RWPE2 (cell line): ENCODE measurements at regions not wholly inside any gene's neighbourhood (a gene's known extent, or its start where the extent isn't known, plus 50 kb on each side); places are given as distances from the start of the nearest gene placed in this dataset.
"Not testable (repeated sequence)": the region's sequence is repeated elsewhere in the genome, so short reads cannot be mapped to it uniquely, and the experiment has no call there.

Source experiments
- ATAC-seq: fragments of 200-7000 bp; cut with Tn5 transposase; 3 replicates; pipeline ENCODE4 v1.9.1; 2021; ENCODE audit warnings: low read depth
- DNase-seq: peaks from one replicate; pipeline ENCODE4 v3.0.0-alpha.2; 2020; ENCODE audit warnings: low spot score
- H3K27ac ChIP-seq: fragments of 450-650 bp; 2 replicates; pipeline ENCODE4 v1.5.1; 2017; ENCODE audit warnings: mild to moderate bottlenecking; ENCODE audit not compliant: poor library complexity, severe bottlenecking
- H3K27me3 ChIP-seq: fragments of 250-450 bp; sonication (Bioruptor Pico); 2 replicates; pipeline ENCODE4 v1.5.1; 2021; ENCODE audit warnings: mild to moderate bottlenecking, moderate library complexity; ENCODE audit not compliant: insufficient read depth, poor library complexity, severe bottlenecking
- H3K36me3 ChIP-seq: fragments of 250-450 bp; sonication (Bioruptor Pico); 2 replicates; pipeline ENCODE4 v1.5.1; 2020; ENCODE audit warnings: low read depth, mild to moderate bottlenecking, moderate library complexity
- H3K4me1 ChIP-seq: fragments of 250-450 bp; sonication (Bioruptor Pico); 2 replicates; pipeline ENCODE4 v1.5.1; 2021; ENCODE audit warnings: mild to moderate bottlenecking, moderate library complexity; ENCODE audit not compliant: insufficient read depth, poor library complexity, severe bottlenecking
- H3K4me3 ChIP-seq: fragments of 250-450 bp; sonication (Bioruptor Pico); 2 replicates; pipeline ENCODE4 v1.5.1; 2021; ENCODE audit warnings: mild to moderate bottlenecking, moderate library complexity; ENCODE audit not compliant: severe bottlenecking
- H3K9me3 ChIP-seq: fragments of 250-450 bp; sonication (Bioruptor Pico); 2 replicates; pipeline ENCODE4 v1.5.1; 2021; ENCODE audit warnings: mild to moderate bottlenecking, moderate library complexity; ENCODE audit not compliant: severe bottlenecking
- TF ChIP-seq, protein P1 (sequence below): fragments of 450-650 bp; IDR thresholded peaks from one replicate; pipeline ENCODE4 v1.5.1; 2017; ENCODE audit warnings: mild to moderate bottlenecking, moderate library complexity; ENCODE audit not compliant: poor library complexity, severe bottlenecking

DNA sequence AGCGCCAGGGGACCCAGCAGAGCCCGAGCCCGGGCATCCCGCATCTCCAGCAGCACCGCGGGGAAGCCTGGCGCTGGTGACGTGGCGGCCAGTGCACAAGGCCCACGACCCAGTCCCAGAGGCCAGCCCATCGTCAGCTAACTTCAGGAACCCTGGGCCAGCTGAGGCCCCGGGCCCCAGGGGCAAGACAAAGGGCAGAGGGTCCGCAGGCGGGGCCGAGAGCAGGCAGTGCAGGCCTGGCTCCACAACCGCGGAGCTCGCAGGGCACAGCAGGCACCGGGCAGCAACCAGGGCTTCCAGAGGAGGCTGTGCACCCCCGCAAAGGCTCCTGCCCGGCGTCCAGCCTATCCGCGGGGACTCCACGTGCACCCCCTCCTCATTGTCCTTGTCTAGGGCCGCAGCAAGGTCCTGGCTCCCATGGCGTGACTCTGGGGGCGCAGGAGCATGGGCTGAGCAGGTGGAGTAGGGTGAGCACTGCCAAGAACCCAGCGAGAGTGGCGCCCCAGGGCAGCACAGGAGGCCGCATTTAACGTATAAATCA lies 352.5 kb downstream of the KCNJ18 start:
- not testable (repeated sequence) for H3K27me3 ChIP-seq, H3K36me3 ChIP-seq, H3K4me3 ChIP-seq, H3K9me3 ChIP-seq, H3K27ac ChIP-seq, ATAC-seq, H3K4me1 ChIP-seq, DNase-seq

DNA sequence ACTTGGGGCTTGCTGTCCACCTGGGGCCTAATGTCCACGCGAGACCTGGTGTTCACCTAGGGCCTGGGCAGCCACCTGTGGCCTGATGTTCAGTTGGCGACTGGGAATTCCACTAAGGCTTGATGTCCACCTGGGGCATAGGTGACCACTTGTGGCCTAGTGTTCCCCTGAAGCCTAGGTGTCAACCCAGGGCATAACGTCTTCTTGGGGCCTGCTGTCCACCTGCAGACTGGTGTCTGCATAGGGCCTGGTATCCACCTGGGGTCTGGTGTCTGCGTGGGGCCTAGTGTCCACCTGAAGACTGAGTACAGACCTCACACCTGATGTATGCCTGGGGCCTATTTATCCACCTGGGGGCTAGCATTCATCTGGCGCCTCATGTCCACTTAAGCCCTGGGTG lies 355.2 kb downstream of the KCNJ18 start:
- H3K4me3 ChIP-seq, H3K4me1 ChIP-seq, H3K36me3 ChIP-seq, H3K9me3 ChIP-seq, ATAC-seq, DNase-seq, H3K27me3 ChIP-seq, H3K27ac ChIP-seq: not testable (repeated sequence)

DNA sequence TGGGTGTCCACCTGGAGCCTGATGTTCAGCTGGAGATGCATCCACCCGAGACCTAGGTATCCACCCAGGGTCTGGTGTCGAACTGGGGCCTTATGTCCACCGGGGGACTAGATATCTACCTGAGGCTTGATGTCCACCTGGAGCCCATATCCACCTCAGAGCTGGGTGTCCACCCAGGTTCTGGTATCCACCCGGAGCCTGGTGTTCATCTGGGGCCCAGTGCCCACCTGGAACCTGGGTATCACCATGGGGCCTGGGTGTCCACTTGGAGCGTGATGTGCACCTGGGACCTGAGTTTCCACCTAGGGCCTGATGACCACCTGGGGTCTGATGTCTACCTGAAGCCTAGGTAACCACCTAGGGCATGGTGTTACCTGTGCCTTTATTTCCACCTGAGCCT lies 355.9 kb downstream of the KCNJ18 start:
- DNase-seq, H3K4me1 ChIP-seq, H3K4me3 ChIP-seq, H3K9me3 ChIP-seq, ATAC-seq, H3K36me3 ChIP-seq, H3K27me3 ChIP-seq, H3K27ac ChIP-seq: not testable (repeated sequence)

DNA sequence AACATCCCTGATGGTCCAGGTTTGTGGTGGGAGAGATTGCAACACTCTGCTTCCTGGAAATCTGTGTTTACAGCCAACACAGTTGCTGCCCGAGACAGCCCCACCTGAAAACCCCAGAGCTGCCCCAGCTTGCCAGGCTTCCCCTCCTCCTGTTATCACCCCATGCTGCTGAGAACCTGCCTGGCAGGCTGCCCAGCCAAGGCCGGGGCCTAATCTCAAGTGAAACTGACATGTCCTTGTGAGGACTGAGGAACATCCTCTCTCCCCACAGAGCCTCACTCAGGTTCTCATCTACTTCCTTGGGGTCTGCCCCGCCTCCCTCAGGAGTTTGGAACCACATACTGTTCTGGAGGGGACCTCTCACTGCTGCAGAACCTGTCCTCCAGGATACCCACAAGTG lies 358.4 kb downstream of the KCNJ18 start:
- not testable (repeated sequence) for H3K4me3 ChIP-seq, H3K27ac ChIP-seq, H3K36me3 ChIP-seq, H3K27me3 ChIP-seq, DNase-seq, H3K9me3 ChIP-seq, H3K4me1 ChIP-seq, ATAC-seq

DNA sequence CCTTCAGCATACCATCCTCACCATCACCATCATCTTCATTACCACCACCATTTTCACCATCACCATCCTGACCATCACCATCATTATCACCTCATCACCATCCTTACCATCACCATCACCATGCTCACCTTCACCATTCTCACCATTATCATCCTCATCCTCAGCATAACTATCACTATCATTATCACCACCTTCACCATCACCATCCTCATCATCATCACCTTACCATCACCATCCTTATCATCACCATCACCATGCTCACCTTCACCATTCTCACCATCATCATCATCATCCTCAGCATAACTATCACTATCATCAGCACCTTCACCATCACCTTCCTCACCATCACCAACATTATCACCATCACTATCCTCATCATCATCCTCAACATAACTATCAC lies 360.4 kb downstream of the KCNJ18 start:
- DNase-seq, H3K4me3 ChIP-seq, H3K27me3 ChIP-seq, H3K9me3 ChIP-seq, H3K4me1 ChIP-seq, ATAC-seq, H3K27ac ChIP-seq, H3K36me3 ChIP-seq: not testable (repeated sequence)

DNA sequence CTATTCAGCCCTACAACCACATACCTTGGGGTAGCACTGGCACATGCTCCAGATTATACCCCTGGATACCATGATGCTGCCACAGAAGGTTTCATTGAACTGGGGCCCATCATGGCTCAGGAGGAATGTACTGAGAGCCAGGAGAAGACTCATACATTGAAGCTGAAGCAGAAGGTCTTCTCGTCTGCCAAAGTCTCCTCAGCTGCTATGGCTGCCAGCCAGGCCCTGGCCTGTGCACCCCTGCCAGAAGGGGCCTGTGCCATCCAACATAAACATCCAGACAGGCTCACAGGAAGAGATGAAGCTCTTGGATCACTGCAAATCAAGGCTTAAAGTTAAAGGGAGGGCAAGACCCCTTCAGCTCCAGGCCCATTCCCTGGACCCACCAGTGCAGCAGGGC lies 364.2 kb downstream of the KCNJ18 start:
- H3K27me3 ChIP-seq, H3K4me3 ChIP-seq, H3K9me3 ChIP-seq, ATAC-seq, H3K4me1 ChIP-seq, H3K36me3 ChIP-seq, DNase-seq, H3K27ac ChIP-seq: not testable (repeated sequence)

DNA sequence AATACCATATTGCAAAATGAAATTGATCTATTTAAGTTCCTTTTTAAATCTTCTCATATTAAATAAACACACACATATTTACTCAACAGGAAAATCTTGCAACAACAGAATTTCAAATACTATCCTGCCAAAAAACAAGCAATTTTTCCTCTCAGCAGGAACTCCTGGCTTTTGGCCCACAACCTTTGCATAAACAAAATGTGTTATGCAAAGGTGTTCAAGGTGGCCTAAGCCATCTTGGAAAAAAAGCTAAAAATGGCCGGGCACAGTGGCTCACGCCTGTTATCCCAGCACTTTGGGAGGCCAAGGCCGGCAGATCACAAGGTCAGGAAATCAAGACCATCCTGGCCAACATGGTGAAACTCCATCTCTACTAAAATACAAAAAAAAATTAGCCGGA lies 383.6 kb downstream of the KCNJ18 start:
- not testable (repeated sequence) for H3K36me3 ChIP-seq, H3K27ac ChIP-seq, H3K27me3 ChIP-seq, DNase-seq, H3K4me1 ChIP-seq, H3K9me3 ChIP-seq, H3K4me3 ChIP-seq, ATAC-seq

DNA sequence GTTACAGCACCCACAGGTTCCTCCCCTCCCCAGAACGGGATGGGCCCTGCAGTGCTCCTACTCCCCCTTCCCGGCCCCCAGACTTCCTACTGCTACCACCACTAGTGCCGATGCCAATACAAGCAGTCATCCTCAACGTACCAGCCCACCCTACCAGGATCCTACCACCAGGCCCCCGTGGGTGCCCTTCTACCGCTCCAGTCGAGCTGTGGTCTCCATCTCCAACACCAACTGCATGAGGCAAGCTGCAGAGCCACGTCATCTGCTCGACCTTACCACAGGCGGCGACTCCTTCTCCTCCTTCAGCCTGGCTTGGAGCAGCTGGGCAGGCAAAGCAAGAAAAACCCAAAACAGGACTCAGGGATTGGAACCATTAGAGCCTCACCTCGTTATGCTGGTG lies 396.3 kb downstream of the KCNJ18 start:
- H3K4me3 ChIP-seq, H3K4me1 ChIP-seq, H3K36me3 ChIP-seq, ATAC-seq, H3K9me3 ChIP-seq, H3K27ac ChIP-seq, H3K27me3 ChIP-seq, DNase-seq: not testable (repeated sequence)

DNA sequence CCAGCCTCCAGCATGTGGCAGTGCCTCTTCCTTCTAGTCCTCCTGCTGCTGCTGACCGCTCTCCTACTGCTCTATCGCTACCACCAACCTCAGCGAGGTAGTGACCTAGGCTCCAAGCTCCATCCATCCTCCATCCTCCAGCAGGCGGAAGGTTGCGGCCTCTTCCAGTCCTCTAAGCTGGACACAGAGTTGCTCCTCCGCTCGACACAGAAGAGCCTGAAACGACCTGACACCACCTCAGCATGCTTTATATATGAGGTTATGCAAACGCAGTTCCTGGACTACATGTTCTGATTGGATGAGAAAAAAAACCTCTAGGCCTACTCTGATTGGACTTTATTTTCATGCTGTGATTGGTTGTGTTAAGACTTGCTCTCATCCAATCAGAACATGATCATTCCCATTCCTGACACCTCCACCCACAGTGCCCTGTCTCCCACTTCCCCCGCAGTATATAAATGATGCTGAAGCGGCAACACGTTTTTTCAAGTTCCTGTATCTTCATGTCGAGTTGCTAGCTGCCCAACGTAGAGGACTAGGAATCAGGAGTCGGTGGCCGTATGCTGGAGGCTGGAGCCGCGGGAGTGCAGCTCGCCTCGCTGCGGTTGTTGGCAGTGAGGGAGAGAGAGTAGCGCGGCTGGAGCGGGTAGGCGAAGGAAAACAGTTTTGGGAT lies 398.1 kb downstream of the KCNJ18 start:
- H3K4me3 ChIP-seq: no peak overlapping the region
- no peaks in the 10 kb centered on the region for H3K27me3 ChIP-seq
- TF ChIP-seq, protein P1, sequence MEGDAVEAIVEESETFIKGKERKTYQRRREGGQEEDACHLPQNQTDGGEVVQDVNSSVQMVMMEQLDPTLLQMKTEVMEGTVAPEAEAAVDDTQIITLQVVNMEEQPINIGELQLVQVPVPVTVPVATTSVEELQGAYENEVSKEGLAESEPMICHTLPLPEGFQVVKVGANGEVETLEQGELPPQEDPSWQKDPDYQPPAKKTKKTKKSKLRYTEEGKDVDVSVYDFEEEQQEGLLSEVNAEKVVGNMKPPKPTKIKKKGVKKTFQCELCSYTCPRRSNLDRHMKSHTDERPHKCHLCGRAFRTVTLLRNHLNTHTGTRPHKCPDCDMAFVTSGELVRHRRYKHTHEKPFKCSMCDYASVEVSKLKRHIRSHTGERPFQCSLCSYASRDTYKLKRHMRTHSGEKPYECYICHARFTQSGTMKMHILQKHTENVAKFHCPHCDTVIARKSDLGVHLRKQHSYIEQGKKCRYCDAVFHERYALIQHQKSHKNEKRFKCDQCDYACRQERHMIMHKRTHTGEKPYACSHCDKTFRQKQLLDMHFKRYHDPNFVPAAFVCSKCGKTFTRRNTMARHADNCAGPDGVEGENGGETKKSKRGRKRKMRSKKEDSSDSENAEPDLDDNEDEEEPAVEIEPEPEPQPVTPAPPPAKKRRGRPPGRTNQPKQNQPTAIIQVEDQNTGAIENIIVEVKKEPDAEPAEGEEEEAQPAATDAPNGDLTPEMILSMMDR: no peak
- DNase-seq (no peak), ATAC-seq (no peak)
- H3K27ac ChIP-seq: no peak overlapping the region
- H3K9me3 ChIP-seq: no peaks in the 10 kb centered on the region
- no peaks in the 10 kb centered on the region for H3K4me1 ChIP-seq
- no peaks in the 10 kb centered on the region for H3K36me3 ChIP-seq

DNA sequence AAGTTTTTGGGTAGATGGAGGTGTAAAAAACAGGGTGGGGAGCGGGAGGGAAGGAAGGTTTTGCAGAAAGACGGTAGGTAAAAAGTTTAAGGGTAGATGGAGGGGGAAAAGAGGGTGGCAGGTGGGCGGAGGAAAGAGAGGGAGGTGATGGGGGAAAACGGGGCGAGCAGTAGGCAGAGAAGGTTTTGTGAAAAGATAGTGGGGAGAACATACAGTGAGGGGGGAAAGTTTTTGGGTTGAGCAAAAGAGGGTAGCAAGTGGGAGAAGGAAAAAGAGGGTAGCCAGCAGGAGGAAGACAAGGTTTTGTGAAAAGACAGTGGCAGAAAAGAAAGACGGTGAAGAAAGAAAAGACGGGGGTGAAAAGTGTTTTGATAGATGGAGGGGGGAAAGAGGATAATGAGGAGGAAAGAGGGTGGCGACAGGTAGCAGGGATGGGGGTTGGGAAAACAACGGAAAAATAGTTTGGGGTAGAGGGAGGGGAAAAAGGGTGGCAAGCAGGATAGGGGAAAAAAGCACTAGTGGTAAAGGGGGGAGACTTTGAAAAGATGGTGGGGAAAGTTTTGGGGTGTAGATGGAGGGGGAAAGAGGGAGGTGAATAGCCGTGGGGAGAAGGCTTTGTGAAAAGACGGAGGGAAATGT lies 398.8 kb downstream of the KCNJ18 start:
- H3K36me3 ChIP-seq, H3K4me1 ChIP-seq, DNase-seq, ATAC-seq, H3K9me3 ChIP-seq, H3K27me3 ChIP-seq, H3K4me3 ChIP-seq, H3K27ac ChIP-seq: not testable (repeated sequence)

DNA sequence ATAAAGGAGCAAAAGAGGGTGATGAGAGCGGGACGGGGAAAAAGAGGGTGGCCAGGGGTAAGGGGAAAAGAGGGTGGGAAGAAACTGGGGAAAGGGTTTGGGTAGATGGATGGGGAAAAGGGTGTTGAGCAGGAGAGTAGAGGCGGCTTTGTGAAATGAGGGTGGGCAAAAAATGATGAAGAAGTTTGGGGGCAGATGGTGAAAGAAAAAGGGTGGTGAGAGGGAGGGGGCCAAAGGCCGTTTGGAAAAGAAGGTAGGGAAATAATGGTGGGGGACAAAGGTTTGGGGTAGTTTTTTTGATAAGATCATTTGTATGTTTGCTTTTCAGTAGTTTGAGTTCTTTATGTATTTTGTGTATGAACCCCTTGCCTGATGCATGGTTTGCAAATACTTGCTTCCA lies 399.5 kb downstream of the KCNJ18 start:
- not testable (repeated sequence) for H3K9me3 ChIP-seq, H3K36me3 ChIP-seq, DNase-seq, H3K27ac ChIP-seq, H3K27me3 ChIP-seq, ATAC-seq, H3K4me1 ChIP-seq, H3K4me3 ChIP-seq
